GM13976 (cell line): ENCODE measurements at regions not wholly inside any gene's neighbourhood (a gene's known extent, or its start where the extent isn't known, plus 50 kb on each side); places are given as distances from the start of the nearest gene placed in this dataset.

Experiments used
- DNase-seq: peaks from one replicate; pipeline ENCODE4 v3.0.0; 2012; ENCODE audit warnings: low spot score
- in situ Hi-C: fragments of 300-500 bp; cut with MboI; formaldehyde crosslinking; loops from one replicate; pipeline ENCODE4 v1.12.0; 2022; ENCODE audit warnings: low sequenced_read_pairs, mixed read lengths, inconsistent platforms; ENCODE audit not compliant: unreplicated experiment
- TF ChIP-seq, protein P1 (sequence below): IDR thresholded peaks from 2 replicates; pipeline ENCODE4 v1.5.1; 2012; ENCODE audit warnings: borderline replicate concordance, mild to moderate bottlenecking; ENCODE audit not compliant: insufficient read depth; ENCODE audit errors: extremely low read depth, missing control alignments, control extremely low read depth

DNA sequence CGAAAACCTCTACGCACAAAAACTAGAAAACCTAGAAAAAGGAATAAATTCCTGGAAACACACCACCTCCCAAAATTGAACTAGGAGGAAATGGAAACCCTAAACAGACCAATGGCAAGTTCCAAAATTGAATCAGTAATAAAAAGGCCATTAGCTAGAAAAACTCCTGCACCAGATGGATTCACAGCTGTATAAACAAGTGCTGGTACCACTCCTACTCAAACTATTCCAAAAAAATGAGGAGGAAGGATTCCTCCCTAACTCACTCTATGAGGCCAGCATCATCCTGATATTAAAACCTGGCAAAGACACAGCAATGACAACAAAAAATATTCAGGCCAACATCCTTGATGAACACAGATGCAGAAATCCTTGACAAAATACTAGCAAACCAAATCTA lies 228.2 kb downstream of the CHRM2 start:
- no peak for DNase-seq
- in situ Hi-C loops, result no loop called here
- TF ChIP-seq, protein P1, sequence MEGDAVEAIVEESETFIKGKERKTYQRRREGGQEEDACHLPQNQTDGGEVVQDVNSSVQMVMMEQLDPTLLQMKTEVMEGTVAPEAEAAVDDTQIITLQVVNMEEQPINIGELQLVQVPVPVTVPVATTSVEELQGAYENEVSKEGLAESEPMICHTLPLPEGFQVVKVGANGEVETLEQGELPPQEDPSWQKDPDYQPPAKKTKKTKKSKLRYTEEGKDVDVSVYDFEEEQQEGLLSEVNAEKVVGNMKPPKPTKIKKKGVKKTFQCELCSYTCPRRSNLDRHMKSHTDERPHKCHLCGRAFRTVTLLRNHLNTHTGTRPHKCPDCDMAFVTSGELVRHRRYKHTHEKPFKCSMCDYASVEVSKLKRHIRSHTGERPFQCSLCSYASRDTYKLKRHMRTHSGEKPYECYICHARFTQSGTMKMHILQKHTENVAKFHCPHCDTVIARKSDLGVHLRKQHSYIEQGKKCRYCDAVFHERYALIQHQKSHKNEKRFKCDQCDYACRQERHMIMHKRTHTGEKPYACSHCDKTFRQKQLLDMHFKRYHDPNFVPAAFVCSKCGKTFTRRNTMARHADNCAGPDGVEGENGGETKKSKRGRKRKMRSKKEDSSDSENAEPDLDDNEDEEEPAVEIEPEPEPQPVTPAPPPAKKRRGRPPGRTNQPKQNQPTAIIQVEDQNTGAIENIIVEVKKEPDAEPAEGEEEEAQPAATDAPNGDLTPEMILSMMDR, result no peak

DNA sequence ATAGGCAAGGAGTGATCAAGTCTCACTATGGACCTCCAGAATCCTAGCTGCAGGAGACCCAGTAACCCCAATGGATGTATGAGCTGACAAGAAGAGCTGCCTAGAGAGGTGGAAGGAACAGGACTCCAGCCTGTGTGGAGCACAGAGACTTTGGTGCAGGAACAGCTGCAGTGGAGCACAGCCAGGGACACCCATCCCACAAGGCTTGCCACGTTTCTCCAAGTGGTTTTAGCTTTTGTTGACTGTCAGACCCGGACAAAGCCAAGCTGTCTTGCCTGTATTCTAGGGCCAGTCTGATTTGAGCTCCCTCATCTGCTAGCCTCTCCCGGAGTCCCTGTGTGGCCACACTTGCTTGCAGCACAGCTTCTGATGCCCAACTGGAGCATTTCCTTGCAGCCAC lies 224.7 kb downstream of the CHRM2 start:
- DNase-seq, result no peak
- TF ChIP-seq, protein P1, result no peak
- in situ Hi-C loops, result no loop called here

DNA sequence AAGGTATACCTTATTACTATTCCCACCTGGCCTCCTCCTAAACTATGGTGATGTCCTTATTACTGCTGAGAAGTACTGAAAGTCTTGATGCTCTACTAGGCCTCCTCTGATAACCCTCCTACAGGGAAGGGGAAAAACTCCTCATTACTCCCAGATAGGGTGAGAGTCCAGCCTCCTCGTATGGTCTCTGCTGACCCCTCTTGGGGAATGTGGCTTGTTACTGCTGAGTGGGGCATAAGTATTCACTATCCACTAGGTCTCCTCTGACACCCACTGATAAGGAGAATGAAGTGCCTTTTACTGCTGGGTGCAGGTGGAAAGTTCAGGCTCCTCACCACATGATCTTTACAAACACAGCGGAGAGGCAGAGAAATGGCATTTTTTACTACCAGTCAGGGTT lies 222.9 kb downstream of the CHRM2 start:
- TF ChIP-seq, protein P1, result no peak
- no peak for DNase-seq
- in situ Hi-C loops, result no loop called here

DNA sequence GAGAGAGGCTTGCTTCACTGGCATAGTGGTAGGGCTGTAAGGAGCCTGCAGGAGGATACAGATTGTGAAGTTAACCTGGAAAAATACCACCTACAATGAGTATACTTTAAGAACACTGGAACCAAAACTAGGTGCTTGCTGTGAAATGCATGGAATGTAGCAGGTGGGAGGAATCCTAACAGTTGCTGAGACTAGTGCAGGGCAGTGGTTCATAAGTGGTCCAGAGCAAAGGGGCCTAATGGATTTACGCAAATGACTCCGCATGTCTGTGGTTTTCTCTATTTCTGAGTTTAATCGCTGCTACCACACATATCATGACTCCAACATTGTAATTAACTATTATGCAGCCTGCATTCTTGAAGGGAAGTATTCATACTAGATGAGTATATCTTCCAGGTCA lies 218.4 kb downstream of the CHRM2 start:
- in situ Hi-C loops, result no loop called here
- no peak for DNase-seq
- TF ChIP-seq, protein P1, result no peak

DNA sequence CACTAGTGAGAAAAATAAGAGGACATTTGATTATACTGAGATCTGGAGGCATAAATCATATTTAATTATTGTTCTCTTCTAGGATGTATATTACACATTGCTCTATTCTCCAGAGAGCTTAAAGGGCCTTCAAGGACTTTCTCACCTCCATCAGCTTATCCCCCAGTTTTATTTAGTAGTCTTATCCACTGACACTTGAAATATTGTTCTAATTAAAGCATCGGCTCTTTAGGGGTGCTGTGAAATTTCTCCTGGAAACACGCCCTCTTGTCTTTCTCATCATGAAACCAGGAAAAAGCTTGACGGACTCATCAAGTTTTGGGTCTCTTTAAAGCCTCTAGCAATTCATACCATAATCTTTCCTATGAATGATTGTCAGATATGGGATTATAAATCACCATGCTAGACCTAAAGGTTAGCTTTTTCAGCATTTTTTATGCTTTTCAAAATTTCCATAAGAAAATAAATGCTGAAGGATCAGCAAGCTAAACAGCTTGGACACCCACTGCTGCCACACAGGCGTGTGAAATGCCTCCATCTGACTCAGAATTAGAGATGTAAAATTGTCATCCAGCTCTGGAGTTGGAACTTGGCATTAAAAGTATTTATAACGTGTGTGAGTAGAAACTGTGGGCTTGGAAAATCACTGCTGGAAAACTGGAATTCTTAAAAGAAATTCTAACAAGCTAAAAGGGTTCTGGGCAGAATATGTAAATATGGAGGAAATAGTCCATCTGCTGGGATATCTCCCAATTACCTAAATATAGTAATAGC lies 216.3 kb downstream of the CHRM2 start:
- TF ChIP-seq, protein P1, result no peak
- DNase-seq, result no peak
- in situ Hi-C loops, result no loop called here

DNA sequence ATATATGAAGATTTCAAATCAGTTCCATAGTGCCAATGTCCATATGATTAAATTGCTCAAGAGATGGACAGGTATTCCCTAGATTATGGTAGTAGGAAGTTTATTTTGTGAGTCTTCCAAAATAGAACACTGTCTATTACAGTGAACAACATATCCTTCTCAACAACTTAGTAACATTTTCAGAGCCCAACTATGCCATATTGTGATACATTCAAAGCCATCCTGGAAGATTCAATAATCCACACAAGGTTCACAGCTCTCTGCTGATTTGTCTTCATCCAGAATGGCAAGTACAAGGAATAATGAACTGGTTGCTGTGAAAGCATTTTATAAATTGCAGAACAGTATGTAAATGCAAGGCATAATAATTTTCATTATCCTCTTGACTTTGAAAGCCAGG lies 213.9 kb downstream of the CHRM2 start:
- no peak for DNase-seq
- TF ChIP-seq, protein P1, result no peak
- in situ Hi-C loops, result no loop called here
